Osteoblast (primary cell): ENCODE measurements at regions not wholly inside any gene's neighbourhood (a gene's known extent, or its start where the extent isn't known, plus 50 kb on each side); places are given as distances from the start of the nearest gene placed in this dataset.

ENCODE experiments used
- DNase-seq: peaks from one replicate; pipeline ENCODE4 v3.0.0; 2011; ENCODE audit warnings: low spot score, mixed read lengths; ENCODE audit not compliant: insufficient read length; ENCODE audit errors: missing footprints
- H2AFZ ChIP-seq: 2 replicates; pipeline ENCODE4 v1.6.0; 2011; ENCODE audit warnings: mild to moderate bottlenecking, low read length
- H3K27ac ChIP-seq: 2 replicates; pipeline ENCODE4 v1.5.1; 2011; ENCODE audit warnings: mild to moderate bottlenecking, low read depth, low read length, moderate library complexity
- H3K27me3 ChIP-seq: 2 replicates; pipeline ENCODE4 v1.6.0; 2012; ENCODE audit warnings: mild to moderate bottlenecking, control low read depth, inconsistent platforms, low read length, moderate library complexity; ENCODE audit not compliant: insufficient read depth
- H3K36me3 ChIP-seq: 2 replicates; pipeline ENCODE4 v1.5.1; 2011; ENCODE audit warnings: mild to moderate bottlenecking, low read length, control low read depth, moderate library complexity; ENCODE audit not compliant: insufficient read depth
- H3K4me1 ChIP-seq: 2 replicates; pipeline ENCODE4 v1.5.1; 2011; ENCODE audit warnings: mild to moderate bottlenecking, low read length, control low read depth, moderate library complexity; ENCODE audit not compliant: insufficient read depth
- H3K4me2 ChIP-seq: 2 replicates; pipeline ENCODE4 v1.6.0; 2011; ENCODE audit warnings: mild to moderate bottlenecking, low read length; ENCODE audit not compliant: insufficient read depth
- H3K4me3 ChIP-seq: fragments of 200-600 bp; sonication (generic); 3 replicates; pipeline ENCODE4 v1.5.1; 2012; ENCODE audit warnings: mild to moderate bottlenecking, low read length, inconsistent platforms; ENCODE audit not compliant: insufficient read depth
- H3K79me2 ChIP-seq: 2 replicates; pipeline ENCODE4 v1.6.0; 2012; ENCODE audit warnings: mild to moderate bottlenecking, low read length, control low read depth, inconsistent platforms; ENCODE audit not compliant: insufficient read depth
- H3K9me3 ChIP-seq: 2 replicates; pipeline ENCODE4 v1.5.1; 2011; ENCODE audit warnings: low read depth, low read length, control low read depth
- H4K20me1 ChIP-seq: 2 replicates; pipeline ENCODE4 v1.6.0; 2012; ENCODE audit warnings: mild to moderate bottlenecking, low read length, control low read depth; ENCODE audit not compliant: insufficient read depth
- TF ChIP-seq, protein P1 (sequence below): IDR thresholded peaks from 2 replicates; pipeline ENCODE4 v1.5.1; 2011; ENCODE audit warnings: mild to moderate bottlenecking, low read depth, low read length, moderate library complexity; ENCODE audit errors: extremely low read depth

DNA sequence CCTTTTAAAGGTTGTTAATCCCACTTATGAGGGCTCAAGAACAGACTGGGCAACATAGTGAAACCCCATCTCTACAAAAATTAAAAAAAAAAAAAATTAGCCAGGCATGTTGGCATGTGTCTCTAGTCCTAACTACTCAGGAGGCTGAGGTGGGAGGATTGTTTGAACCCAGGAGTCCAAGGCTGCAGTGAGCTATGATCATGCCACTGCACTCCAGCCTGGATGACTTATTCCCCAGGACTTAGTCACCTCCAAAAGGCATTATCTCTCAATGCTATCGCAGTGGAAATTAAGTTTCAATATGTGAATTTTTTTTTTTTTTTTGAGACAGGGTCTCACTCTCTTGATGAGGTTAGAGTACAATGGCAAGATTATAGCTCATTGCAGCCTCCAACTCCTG, 61.2 kb upstream of the TRIM24 start:
- Histone ChIP-seq H3K4me2 (no peak overlapping the region), H3K4me3 (no peak overlapping the region), H2AFZ (no peak overlapping the region), H3K79me2 (no peaks in the 10 kb centered on the region), H3K36me3 (no peaks in the 10 kb centered on the region), H3K27ac (no peak overlapping the region), H3K4me1 (no peaks in the 10 kb centered on the region), H3K27me3 (no peaks in the 10 kb centered on the region), H4K20me1 (no peaks in the 10 kb centered on the region), H3K9me3 (no peaks in the 10 kb centered on the region)
- TF ChIP-seq, protein P1, sequence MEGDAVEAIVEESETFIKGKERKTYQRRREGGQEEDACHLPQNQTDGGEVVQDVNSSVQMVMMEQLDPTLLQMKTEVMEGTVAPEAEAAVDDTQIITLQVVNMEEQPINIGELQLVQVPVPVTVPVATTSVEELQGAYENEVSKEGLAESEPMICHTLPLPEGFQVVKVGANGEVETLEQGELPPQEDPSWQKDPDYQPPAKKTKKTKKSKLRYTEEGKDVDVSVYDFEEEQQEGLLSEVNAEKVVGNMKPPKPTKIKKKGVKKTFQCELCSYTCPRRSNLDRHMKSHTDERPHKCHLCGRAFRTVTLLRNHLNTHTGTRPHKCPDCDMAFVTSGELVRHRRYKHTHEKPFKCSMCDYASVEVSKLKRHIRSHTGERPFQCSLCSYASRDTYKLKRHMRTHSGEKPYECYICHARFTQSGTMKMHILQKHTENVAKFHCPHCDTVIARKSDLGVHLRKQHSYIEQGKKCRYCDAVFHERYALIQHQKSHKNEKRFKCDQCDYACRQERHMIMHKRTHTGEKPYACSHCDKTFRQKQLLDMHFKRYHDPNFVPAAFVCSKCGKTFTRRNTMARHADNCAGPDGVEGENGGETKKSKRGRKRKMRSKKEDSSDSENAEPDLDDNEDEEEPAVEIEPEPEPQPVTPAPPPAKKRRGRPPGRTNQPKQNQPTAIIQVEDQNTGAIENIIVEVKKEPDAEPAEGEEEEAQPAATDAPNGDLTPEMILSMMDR = no peak
- no peak for DNase-seq

DNA sequence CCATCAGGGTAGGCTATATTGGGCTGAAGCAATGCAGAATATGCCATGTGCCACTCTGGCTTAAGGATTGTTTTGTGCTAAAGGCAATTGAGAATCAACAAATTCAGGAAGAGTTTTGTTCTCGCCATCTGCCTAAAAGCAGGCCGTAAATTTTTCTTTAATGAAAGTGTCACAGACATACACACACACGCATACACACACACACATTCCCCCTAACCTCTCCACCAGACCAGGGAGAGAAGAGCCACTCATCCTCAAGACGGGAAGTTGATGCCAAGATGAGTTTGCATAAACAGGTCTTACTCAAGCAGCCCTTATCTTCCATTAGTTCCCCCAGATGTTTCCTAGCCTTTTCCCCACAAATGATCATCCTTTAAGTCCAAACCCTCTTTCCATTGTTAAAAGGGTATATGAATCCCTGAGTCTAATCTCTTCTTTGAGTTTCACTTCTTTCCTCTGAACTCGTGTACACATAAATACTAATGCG, 59.6 kb upstream of the TRIM24 start:
- H3K4me1 ChIP-seq = no peaks in the 10 kb centered on the region
- DNase-seq = no peak
- no peak overlapping the region for H2AFZ ChIP-seq

DNA sequence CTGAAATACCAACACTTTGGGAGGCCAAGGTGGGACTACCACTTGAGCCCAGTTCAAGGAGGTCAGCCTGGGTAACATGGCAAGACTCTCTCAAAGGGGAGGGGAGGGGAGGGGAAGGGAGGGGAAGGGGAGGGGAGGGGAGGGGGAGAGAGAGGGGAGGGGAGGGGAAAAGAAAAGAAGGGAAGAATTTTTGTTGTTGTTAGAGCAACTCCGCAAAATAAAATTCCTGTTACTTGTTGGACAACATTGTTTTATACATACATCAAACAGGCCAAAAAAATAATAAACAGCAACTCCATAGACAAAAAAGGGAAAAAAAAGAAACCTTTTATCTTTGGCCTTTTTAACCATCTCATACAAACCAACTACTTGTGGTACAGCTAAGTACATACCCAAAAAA, 57.3 kb upstream of the TRIM24 start:
- TF ChIP-seq, protein P1 = no peak
- DNase-seq = no peak
- no peak overlapping the region for H3K4me2 ChIP-seq
- H4K20me1 ChIP-seq = no peaks in the 10 kb centered on the region
- no peak overlapping the region for H3K4me3 ChIP-seq
- no peak overlapping the region for H3K27ac ChIP-seq
- no peaks in the 10 kb centered on the region for H3K27me3 ChIP-seq
- no peaks in the 10 kb centered on the region for H3K4me1 ChIP-seq
- H3K9me3 ChIP-seq = no peaks in the 10 kb centered on the region
- no peaks in the 10 kb centered on the region for H3K36me3 ChIP-seq
- no peaks in the 10 kb centered on the region for H3K79me2 ChIP-seq
- no peak overlapping the region for H2AFZ ChIP-seq

More for the DNA sequence above, 59.6 kb upstream of the TRIM24 start:
- no peaks in the 10 kb centered on the region for H3K36me3 ChIP-seq
- TF ChIP-seq, protein P1 = no peak
- H3K27ac ChIP-seq = no peak overlapping the region
- H3K9me3 ChIP-seq = no peaks in the 10 kb centered on the region
- H4K20me1 ChIP-seq = no peaks in the 10 kb centered on the region
- no peak overlapping the region for H3K4me3 ChIP-seq
- H3K4me2 ChIP-seq = no peak overlapping the region
- no peaks in the 10 kb centered on the region for H3K79me2 ChIP-seq
- no peaks in the 10 kb centered on the region for H3K27me3 ChIP-seq

DNA sequence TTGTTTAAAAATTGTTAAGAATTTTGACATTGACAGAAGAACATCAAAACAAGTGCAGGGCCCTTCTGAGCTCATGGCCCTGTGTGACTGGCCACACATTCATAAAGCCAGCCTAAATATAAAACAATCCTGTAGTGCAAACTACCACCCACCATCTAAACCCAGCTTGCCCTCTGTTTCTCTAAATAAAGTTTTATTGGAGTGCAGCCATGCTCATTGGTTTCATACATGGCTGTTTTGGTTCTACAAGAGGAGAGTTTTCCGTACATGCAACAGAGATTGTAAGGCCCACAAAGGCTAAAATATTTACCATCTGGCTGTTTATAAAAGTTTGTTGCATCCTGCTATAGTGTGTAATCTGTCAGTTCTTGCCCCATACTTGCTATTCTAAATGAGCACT, 54.6 kb upstream of the TRIM24 start:
- Histone ChIP-seq H2AFZ (no peak overlapping the region), H3K27me3 (no peaks in the 10 kb centered on the region), H3K79me2 (no peaks in the 10 kb centered on the region), H4K20me1 (no peaks in the 10 kb centered on the region), H3K4me2 (no peak overlapping the region), H3K4me1 (no peaks in the 10 kb centered on the region), H3K36me3 (no peaks in the 10 kb centered on the region), H3K27ac (no peak overlapping the region), H3K9me3 (no peaks in the 10 kb centered on the region), H3K4me3 (no peak overlapping the region)
- DNase-seq = no peak
- TF ChIP-seq, protein P1 = no peak
